ENCODE measurements at regions not wholly inside any gene's neighbourhood (a gene's known extent, or its start where the extent isn't known, plus 50 kb on each side); places are given as distances from the start of the nearest gene placed in this dataset.
"Not testable (repeated sequence)": the region's sequence is repeated elsewhere in the genome, so short reads cannot be mapped to it uniquely, and the experiment has no call there.

- not testable (repeated sequence) for TF ChIP-seq CTCF (optimal IDR thresholded peaks at IDR 0.05 in 1 of 3, IDR thresholded peaks at IDR 0.05 in 1 of 3, conservative IDR thresholded peaks at IDR 0.05 in 1 of 3; ENCODE audit: extremely low read depth in 1 of 3, insufficient read depth in 2 of 3, low read length in 3 of 3); EZH2 (IDR thresholded peaks at IDR 0.05; ENCODE audit: low read length)
These were observed 730.0 kb upstream of the SEMA6A start for GRCh38 chr5:117304512-117305107.

All from keratinocyte (primary cell).